ENCODE measurements at regions not wholly inside any gene's neighbourhood (a gene's known extent, or its start where the extent isn't known, plus 50 kb on each side); places are given as distances from the start of the nearest gene placed in this dataset.

- TF ChIP-seq GLIS3 (CRISPR knock-in tag; IDR thresholded peaks at IDR 0.05), result no peak
- no peak for TF ChIP-seq BACH2 (CRISPR knock-in tag; IDR thresholded peaks at IDR 0.05; ENCODE audit: borderline replicate concordance)
- TF ChIP-seq CSDC2 (CRISPR knock-in tag; IDR thresholded peaks at IDR 0.05), result no peak
- TF ChIP-seq PPARA (CRISPR knock-in tag; IDR thresholded peaks at IDR 0.05; ENCODE audit: borderline replicate concordance), result no peak
- no peak for TF ChIP-seq ZNF8 (CRISPR knock-in tag; IDR thresholded peaks at IDR 0.05)
- no peak for TF ChIP-seq ZC3H10 (CRISPR knock-in tag; IDR thresholded peaks at IDR 0.05)
- no peak for TF ChIP-seq TCF4 (CRISPR knock-in tag; IDR thresholded peaks at IDR 0.05; ENCODE audit: borderline replicate concordance)
- TF ChIP-seq SNAI2 (CRISPR knock-in tag; IDR thresholded peaks at IDR 0.05), result no peak
- no peak for TF ChIP-seq ESRRG (CRISPR knock-in tag; IDR thresholded peaks at IDR 0.05)
- TF ChIP-seq CREB5 (CRISPR knock-in tag; IDR thresholded peaks at IDR 0.05; ENCODE audit: low read depth), result no peak
- TF ChIP-seq ZFP30 (CRISPR knock-in tag; IDR thresholded peaks at IDR 0.05), result no peak
- TF ChIP-seq CSRNP3 (CRISPR knock-in tag; IDR thresholded peaks at IDR 0.05), result no peak
- no peak for ATAC-seq
These were observed 418.1 kb upstream of the DCC start for GRCh38 chr18:51921862-51922261.

GRCh38 chr18:51933903-51934302, 406.1 kb upstream of the DCC start:
- no peak for ATAC-seq
- TF ChIP-seq PPARA (CRISPR knock-in tag; IDR thresholded peaks at IDR 0.05; ENCODE audit: borderline replicate concordance) (no peak), SNAI2 (CRISPR knock-in tag; IDR thresholded peaks at IDR 0.05) (no peak), BACH2 (CRISPR knock-in tag; IDR thresholded peaks at IDR 0.05; ENCODE audit: borderline replicate concordance) (no peak), CSRNP3 (CRISPR knock-in tag; IDR thresholded peaks at IDR 0.05) (no peak), GLIS3 (CRISPR knock-in tag; IDR thresholded peaks at IDR 0.05) (no peak), ZFP3 (CRISPR knock-in tag; IDR thresholded peaks at IDR 0.05) (no peak), OSR1 (CRISPR knock-in tag; IDR thresholded peaks at IDR 0.05) (no peak), CREB5 (CRISPR knock-in tag; IDR thresholded peaks at IDR 0.05; ENCODE audit: low read depth) (no peak), TOX (CRISPR knock-in tag; IDR thresholded peaks at IDR 0.05; ENCODE audit: borderline replicate concordance) (no peak), ZNF8 (CRISPR knock-in tag; IDR thresholded peaks at IDR 0.05) (no peak), CSDC2 (CRISPR knock-in tag; IDR thresholded peaks at IDR 0.05) (no peak), ZC3H10 (CRISPR knock-in tag; IDR thresholded peaks at IDR 0.05) (no peak), TCF4 (CRISPR knock-in tag; IDR thresholded peaks at IDR 0.05; ENCODE audit: borderline replicate concordance) (no peak)

GRCh38 chr18:51936115-51936514, 403.9 kb upstream of the DCC start:
- TF ChIP-seq TSHZ2 (CRISPR knock-in tag; IDR thresholded peaks at IDR 0.05) (no peak), SNAI2 (CRISPR knock-in tag; IDR thresholded peaks at IDR 0.05) (no peak), ZNF565 (CRISPR knock-in tag; conservative IDR thresholded peaks at IDR 0.05; ENCODE audit: low read depth) (no peak), GLIS3 (CRISPR knock-in tag; IDR thresholded peaks at IDR 0.05) (no peak), ZNF8 (CRISPR knock-in tag; IDR thresholded peaks at IDR 0.05) (no peak), ZC3H10 (CRISPR knock-in tag; IDR thresholded peaks at IDR 0.05) (no peak), BACH2 (CRISPR knock-in tag; IDR thresholded peaks at IDR 0.05; ENCODE audit: borderline replicate concordance) (no peak), OSR1 (CRISPR knock-in tag; IDR thresholded peaks at IDR 0.05) (no peak), ZNF70 (CRISPR knock-in tag; IDR thresholded peaks at IDR 0.05) (no peak), RARB (CRISPR knock-in tag; IDR thresholded peaks at IDR 0.05) (no peak), TOX (CRISPR knock-in tag; IDR thresholded peaks at IDR 0.05; ENCODE audit: borderline replicate concordance) (no peak), ISL1 (CRISPR knock-in tag; IDR thresholded peaks at IDR 0.05) (no peak)
- no peak for ATAC-seq

Data from SK-N-SH treated with all-trans-retinoic acid at 6 μM for 48 hours (cell line).